Neural cell (in vitro differentiated cells): ENCODE measurements at regions not wholly inside any gene's neighbourhood (a gene's known extent, or its start where the extent isn't known, plus 50 kb on each side); places are given as distances from the start of the nearest gene placed in this dataset.

Source experiments
- H2AFZ ChIP-seq: fragments of 200-600, 300-800 bp; sonication (generic), shearing (Covaris generic); 2 replicates; pipeline ENCODE4 v1.6.0; 2014; ENCODE audit warnings: low read depth, mild to moderate bottlenecking, antibody characterized with exemption, low read length, moderate library complexity
- H3F3A ChIP-seq: fragments of 200-600 bp; shearing (Covaris generic); 2 replicates; pipeline ENCODE4 v1.6.1; 2016; ENCODE audit warnings: mild to moderate bottlenecking, moderate library complexity, mixed read lengths, antibody characterized with exemption, low read length; ENCODE audit not compliant: insufficient read depth, poor library complexity, severe bottlenecking
- H3K27ac ChIP-seq: fragments of 200-600, 300-800 bp; sonication (generic), shearing (Covaris generic); 2 replicates; pipeline ENCODE4 v1.5.1; 2014; ENCODE audit warnings: mild to moderate bottlenecking, low read length, moderate library complexity
- H3K27me3 ChIP-seq: fragments of 300-800, 200-600 bp; sonication (generic), shearing (Covaris generic); 2 replicates; pipeline ENCODE4 v1.6.0; 2014; ENCODE audit warnings: mild to moderate bottlenecking, low read depth, low read length, moderate library complexity; ENCODE audit not compliant: insufficient read depth
- H3K36me3 ChIP-seq: fragments of 300-800, 200-600 bp; sonication (generic), shearing (Covaris generic); 2 replicates; pipeline ENCODE4 v1.5.1; 2014; ENCODE audit warnings: mild to moderate bottlenecking, antibody characterized with exemption, low read length, moderate library complexity; ENCODE audit not compliant: insufficient read depth
- H3K4me2 ChIP-seq: fragments of 300-800, 200-600 bp; sonication (generic), shearing (Covaris generic); 2 replicates; pipeline ENCODE4 v1.6.0; 2014; ENCODE audit warnings: mild to moderate bottlenecking, low read length
- H3K4me3 ChIP-seq: fragments of 300-800, 200-600 bp; sonication (generic), shearing (Covaris generic); 2 replicates; pipeline ENCODE4 v1.5.1; 2014; ENCODE audit warnings: mild to moderate bottlenecking, low read length, moderate library complexity
- H3K79me2 ChIP-seq: fragments of 200-600 bp; shearing (Covaris generic); replicated peaks from 2 replicates; pipeline ENCODE4 v1.6.0; 2014; ENCODE audit warnings: mild to moderate bottlenecking, low read length, moderate library complexity; ENCODE audit not compliant: insufficient read depth
- H3K9ac ChIP-seq: fragments of 300-800, 200-600 bp; sonication (generic), shearing (Covaris generic); 2 replicates; pipeline ENCODE4 v1.6.1; 2016; ENCODE audit warnings: mild to moderate bottlenecking, low read length, mixed read lengths
- H3K9me2 ChIP-seq: fragments of 200-600 bp; shearing (Covaris generic); 2 replicates; pipeline ENCODE4 v1.6.1; 2016; ENCODE audit warnings: mild to moderate bottlenecking, low read length, mixed read lengths; ENCODE audit not compliant: insufficient read depth
- H3K9me3 ChIP-seq: fragments of 200-600, 300-800 bp; sonication (generic), shearing (Covaris generic); 2 replicates; pipeline ENCODE4 v1.6.1; 2016; ENCODE audit warnings: mild to moderate bottlenecking, mixed run types, low read length, moderate library complexity, mixed read lengths
- H4K20me1 ChIP-seq: fragments of 200-600 bp; shearing (Covaris generic); 2 replicates; pipeline ENCODE4 v1.6.1; 2016; ENCODE audit warnings: mild to moderate bottlenecking, mixed run types; ENCODE audit not compliant: insufficient read depth
- CTCF ChIP-seq: fragments of 450-650 bp; IDR thresholded peaks from 2 replicates; pipeline ENCODE4 v1.5.1; 2014; ENCODE audit warnings: antibody characterized with exemption, mild to moderate bottlenecking, moderate library complexity; ENCODE audit not compliant: poor library complexity, severe bottlenecking
- EP300 ChIP-seq: fragments of 450-650 bp; conservative IDR thresholded peaks from 2 replicates; pipeline ENCODE4 v1.6.1; 2014; ENCODE audit warnings: antibody characterized with exemption, mild to moderate bottlenecking, moderate library complexity; ENCODE audit not compliant: poor library complexity, severe bottlenecking
- EZH2 ChIP-seq: fragments of 200-600, 300-800 bp; shearing (Covaris generic), sonication (generic); IDR thresholded peaks from 2 replicates; pipeline ENCODE4 v1.6.1; 2014; ENCODE audit warnings: antibody characterized with exemption, low read length, borderline replicate concordance, mild to moderate bottlenecking; ENCODE audit not compliant: insufficient read depth, poor library complexity, severe bottlenecking
- MXI1 ChIP-seq: fragments of 450-650 bp; conservative IDR thresholded peaks from 2 replicates; pipeline ENCODE4 v1.6.1; 2014; ENCODE audit warnings: antibody characterized with exemption, mild to moderate bottlenecking; ENCODE audit not compliant: poor library complexity, severe bottlenecking
- POLR2AphosphoS5 ChIP-seq: IDR thresholded peaks from 2 replicates; pipeline ENCODE4 v1.6.1; 2012
- RAD21 ChIP-seq: fragments of 450-650 bp; conservative IDR thresholded peaks from 2 replicates; pipeline ENCODE4 v1.6.1; 2014; ENCODE audit warnings: antibody characterized with exemption, mild to moderate bottlenecking, moderate library complexity
- REST ChIP-seq: IDR thresholded peaks from 2 replicates; pipeline ENCODE4 v1.6.1; 2012; ENCODE audit warnings: borderline replicate concordance
- SMC3 ChIP-seq: fragments of 450-650 bp; conservative IDR thresholded peaks from 2 replicates; pipeline ENCODE4 v1.6.1; 2014; ENCODE audit warnings: antibody characterized with exemption, mild to moderate bottlenecking, moderate library complexity; ENCODE audit not compliant: poor library complexity
- TAF1 ChIP-seq: IDR thresholded peaks from 2 replicates; pipeline ENCODE4 v1.6.1; 2012; ENCODE audit warnings: low read depth

DNA sequence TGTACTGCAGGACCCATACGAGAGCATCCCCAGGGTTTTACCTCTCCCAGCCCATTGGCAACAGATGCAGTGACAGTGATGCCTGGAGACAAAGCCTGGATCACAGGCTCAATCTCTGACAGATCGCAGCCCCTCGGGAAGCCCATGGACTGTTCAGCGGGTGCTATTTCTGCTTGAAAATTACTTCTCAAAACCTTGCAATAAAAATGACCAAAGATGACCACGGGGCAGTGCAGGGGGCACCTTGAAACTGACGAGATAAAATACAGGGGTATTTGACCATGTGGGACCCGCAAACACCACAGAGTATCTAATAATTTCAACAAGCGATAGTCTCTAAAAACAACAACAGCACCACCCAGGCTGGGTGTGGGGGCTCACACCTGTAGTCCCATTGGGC, 118.3 kb downstream of the C16orf95 start:
- Histone ChIP-seq H3K9ac (no peak overlapping the region), H3K27me3 (no peaks in the 10 kb centered on the region), H3K9me2 (no peaks in the 10 kb centered on the region), H3K4me2 (no peak overlapping the region), H3K79me2 (no peaks in the 10 kb centered on the region), H3K9me3 (no peaks in the 10 kb centered on the region), H3K36me3 (no peaks in the 10 kb centered on the region), H2AFZ (no peak overlapping the region), H4K20me1 (no peaks in the 10 kb centered on the region), H3F3A (no peaks in the 10 kb centered on the region), H3K4me3 (no peak overlapping the region), H3K27ac (no peak overlapping the region)
- TF ChIP-seq RAD21 (no peak), POLR2AphosphoS5 (no peak), SMC3 (no peak), MXI1 (no peak), CTCF (no peak)

GRCh38 chr16:87199379-87199778, 117.8 kb downstream of the C16orf95 start:
- TF ChIP-seq EP300: no peak
- no peak for TF ChIP-seq MXI1
- TF ChIP-seq EZH2: no peak
- TF ChIP-seq CTCF: no peak
- TF ChIP-seq RAD21: no peak
- no peak for TF ChIP-seq REST
- no peak for TF ChIP-seq TAF1
- no peak for TF ChIP-seq SMC3
- TF ChIP-seq POLR2AphosphoS5: no peak
- no peak overlapping the region for H2AFZ ChIP-seq
- no peak overlapping the region for H3K27ac ChIP-seq
- no peak overlapping the region for H3K9ac ChIP-seq
- no peaks in the 10 kb centered on the region for H3K79me2 ChIP-seq
- no peaks in the 10 kb centered on the region for H3F3A ChIP-seq
- H3K4me2 ChIP-seq: no peak overlapping the region
- H3K27me3 ChIP-seq: no peaks in the 10 kb centered on the region
- H3K36me3 ChIP-seq: no peaks in the 10 kb centered on the region
- no peaks in the 10 kb centered on the region for H3K9me2 ChIP-seq
- no peaks in the 10 kb centered on the region for H4K20me1 ChIP-seq
- no peak overlapping the region for H3K4me3 ChIP-seq
- no peaks in the 10 kb centered on the region for H3K9me3 ChIP-seq
